ENCODE measurements at regions not wholly inside any gene's neighbourhood (a gene's known extent, or its start where the extent isn't known, plus 50 kb on each side); places are given as distances from the start of the nearest gene placed in this dataset.

DNA sequence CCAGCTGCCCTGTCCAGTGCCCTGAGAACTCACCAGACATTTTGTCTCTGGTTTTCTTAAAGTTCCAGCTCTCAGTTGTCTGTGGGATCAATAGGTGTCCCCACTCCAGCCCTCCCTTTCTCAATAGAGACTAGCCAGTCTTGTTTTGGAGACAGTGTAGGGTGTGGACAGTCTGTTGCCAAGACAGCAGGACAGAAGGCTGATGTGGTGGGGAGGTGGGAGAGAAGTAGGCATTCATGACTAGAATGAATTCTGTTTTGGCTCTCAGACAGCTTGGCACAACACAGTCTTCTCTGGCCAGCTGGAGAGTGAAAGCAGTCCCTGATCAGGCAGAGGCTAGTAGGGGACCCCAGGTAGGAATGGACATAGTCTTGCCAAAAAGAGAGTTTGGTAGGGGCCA, 467.0 kb upstream of the PODXL start:
- TF ChIP-seq, protein P1, sequence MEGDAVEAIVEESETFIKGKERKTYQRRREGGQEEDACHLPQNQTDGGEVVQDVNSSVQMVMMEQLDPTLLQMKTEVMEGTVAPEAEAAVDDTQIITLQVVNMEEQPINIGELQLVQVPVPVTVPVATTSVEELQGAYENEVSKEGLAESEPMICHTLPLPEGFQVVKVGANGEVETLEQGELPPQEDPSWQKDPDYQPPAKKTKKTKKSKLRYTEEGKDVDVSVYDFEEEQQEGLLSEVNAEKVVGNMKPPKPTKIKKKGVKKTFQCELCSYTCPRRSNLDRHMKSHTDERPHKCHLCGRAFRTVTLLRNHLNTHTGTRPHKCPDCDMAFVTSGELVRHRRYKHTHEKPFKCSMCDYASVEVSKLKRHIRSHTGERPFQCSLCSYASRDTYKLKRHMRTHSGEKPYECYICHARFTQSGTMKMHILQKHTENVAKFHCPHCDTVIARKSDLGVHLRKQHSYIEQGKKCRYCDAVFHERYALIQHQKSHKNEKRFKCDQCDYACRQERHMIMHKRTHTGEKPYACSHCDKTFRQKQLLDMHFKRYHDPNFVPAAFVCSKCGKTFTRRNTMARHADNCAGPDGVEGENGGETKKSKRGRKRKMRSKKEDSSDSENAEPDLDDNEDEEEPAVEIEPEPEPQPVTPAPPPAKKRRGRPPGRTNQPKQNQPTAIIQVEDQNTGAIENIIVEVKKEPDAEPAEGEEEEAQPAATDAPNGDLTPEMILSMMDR (IDR thresholded peaks at IDR 0.05; ENCODE audit: insufficient read depth, low read length): no peak
- TF ChIP-seq GABPA (IDR thresholded peaks at IDR 0.05; ENCODE audit: low read depth): no peak
